Epithelial cell of esophagus (primary cell): ENCODE measurements at regions not wholly inside any gene's neighbourhood (a gene's known extent, or its start where the extent isn't known, plus 50 kb on each side); places are given as distances from the start of the nearest gene placed in this dataset.

Source experiments
- DNase-seq: peaks from one replicate; pipeline ENCODE4 v3.0.0; 2010; ENCODE audit warnings: low read depth
- H3K4me3 ChIP-seq: 2 replicates; pipeline ENCODE4 v1.5.1; 2011; ENCODE audit warnings: mild to moderate bottlenecking, low read length, control low read depth
- CTCF ChIP-seq: IDR thresholded peaks from 2 replicates; pipeline ENCODE4 v1.5.1; 2011; ENCODE audit warnings: low read depth, mild to moderate bottlenecking, low read length, control low read depth, inconsistent platforms; ENCODE audit not compliant: insufficient read depth; ENCODE audit errors: missing control alignments

- no peak overlapping the region for H3K4me3 ChIP-seq
- DNase-seq, result no peak
- TF ChIP-seq CTCF, result no peak
Observed at GRCh38 chr12:132385923-132386751, 56.7 kb upstream of the GALNT9 start.

- no peak for TF ChIP-seq CTCF
- DNase-seq, result no peak
- H3K4me3 ChIP-seq, result no peak overlapping the region
Observed at GRCh38 chr12:132384916-132385774, 55.8 kb upstream of the GALNT9 start.

GRCh38 chr12:132380641-132381040 lies 51.3 kb upstream of the GALNT9 start:
- DNase-seq, result no peak
- H3K4me3 ChIP-seq, result no peak overlapping the region
- no peak for TF ChIP-seq CTCF

- H3K4me3 ChIP-seq, result no peak overlapping the region
- TF ChIP-seq CTCF, result no peak
- DNase-seq, result no peak
Observed at GRCh38 chr12:132379996-132380395, 50.6 kb upstream of the GALNT9 start.

GRCh38 chr12:132379576-132379975 lies 50.2 kb upstream of the GALNT9 start:
- DNase-seq, result no peak
- no peak overlapping the region for H3K4me3 ChIP-seq
- TF ChIP-seq CTCF, result no peak
